Mucosa of rectum (tissue), 2 donors: ENCODE measurements at regions not wholly inside any gene's neighbourhood (a gene's known extent, or its start where the extent isn't known, plus 50 kb on each side); places are given as distances from the start of the nearest gene placed in this dataset.

ENCODE experiments used
- H3K27ac ChIP-seq, 2 donors: one replicate each; pipeline ENCODE4 v1.7.0; 2013; ENCODE audit warnings: inconsistent platforms in 2 of 2, low read depth in 2 of 2, low read length in 2 of 2
- H3K27me3 ChIP-seq, 2 donors: one replicate each; pipeline ENCODE4 v1.7.0; 2013; ENCODE audit warnings: low read length in 2 of 2; ENCODE audit not compliant: control insufficient read depth in 2 of 2, insufficient read depth in 2 of 2
- H3K36me3 ChIP-seq, 2 donors: one replicate each; pipeline ENCODE4 v1.7.0; 2013; ENCODE audit warnings: low read length in 2 of 2; ENCODE audit not compliant: control insufficient read depth in 2 of 2, insufficient read depth in 2 of 2
- H3K4me1 ChIP-seq, 2 donors: one replicate each; pipeline ENCODE4 v1.7.0; 2013; ENCODE audit warnings: low read length in 2 of 2, mild to moderate bottlenecking in 1 of 2; ENCODE audit not compliant: control insufficient read depth in 2 of 2, insufficient read depth in 2 of 2
- H3K4me3 ChIP-seq, 2 donors: one replicate each; pipeline ENCODE4 v1.7.0; 2013; ENCODE audit warnings: low read length in 2 of 2
- H3K9ac ChIP-seq, 2 donors: one replicate each; pipeline ENCODE4 v1.7.0; 2013; ENCODE audit warnings: low read length in 2 of 2, low read depth in 1 of 2, mild to moderate bottlenecking in 1 of 2
- H3K9me3 ChIP-seq, 2 donors: one replicate each; pipeline ENCODE4 v1.7.0; 2013; ENCODE audit warnings: low read length in 2 of 2; ENCODE audit not compliant: control insufficient read depth in 2 of 2
- donor health status: healthy.
- donor health status: Normal muscosa, but diverticular disease.

DNA sequence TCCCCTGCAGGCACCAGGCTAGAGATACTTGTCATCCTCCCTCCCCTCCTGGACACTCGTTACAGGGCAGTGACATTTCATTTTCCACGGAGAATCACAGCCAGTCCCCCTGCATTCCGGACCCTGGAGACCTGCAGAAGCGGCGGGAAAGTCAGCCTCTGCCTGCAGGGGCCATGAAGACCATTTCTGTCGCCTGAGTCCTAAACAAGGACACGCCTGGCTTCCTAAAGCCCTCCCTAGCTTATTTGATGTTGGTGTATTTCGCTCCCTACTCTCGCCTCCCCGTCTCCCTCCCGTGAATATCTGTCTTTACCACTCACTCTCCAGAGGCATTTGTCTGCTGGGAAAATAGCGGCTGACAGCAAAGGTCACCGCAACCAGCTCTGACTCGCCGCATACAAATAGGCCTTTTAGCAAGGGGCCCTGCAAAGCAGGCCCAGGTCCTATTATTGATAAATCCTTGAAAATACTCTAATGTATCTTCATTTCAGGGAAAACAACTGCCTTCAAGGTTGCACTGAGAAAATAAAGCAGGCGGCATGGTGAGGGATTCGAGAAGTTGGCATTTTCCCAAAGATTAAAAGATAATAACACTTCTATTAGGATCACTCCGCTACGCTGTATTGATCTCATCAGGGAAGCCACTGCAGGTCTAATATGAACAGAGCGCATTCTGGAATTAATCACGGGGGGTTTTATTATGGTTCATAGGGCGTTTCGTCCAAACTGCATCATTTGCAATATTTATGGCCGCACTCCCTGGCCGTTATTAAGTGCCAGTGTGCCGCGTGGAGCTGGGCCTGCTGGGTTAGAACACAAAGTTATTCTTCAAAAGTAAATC is 447.1 kb upstream of the CDH5 start:
- Histone ChIP-seq H3K4me3 (no peak overlapping the region), H3K27ac (no peak overlapping the region), H3K36me3 (no peaks in the 10 kb centered on the region), H3K9me3 (no peaks in the 10 kb centered on the region), H3K9ac (no peak overlapping the region), H3K27me3 (no peaks in the 10 kb centered on the region), H3K4me1 (no peaks in the 10 kb centered on the region)

- H3K27me3 ChIP-seq: no peaks in the 10 kb centered on the region
- H3K4me3 ChIP-seq: no peak overlapping the region
- no peaks in the 10 kb centered on the region for H3K36me3 ChIP-seq
- no peak overlapping the region for H3K9ac ChIP-seq
- no peaks in the 10 kb centered on the region for H3K9me3 ChIP-seq
- H3K4me1 ChIP-seq: no peaks in the 10 kb centered on the region
- H3K27ac ChIP-seq: no peak overlapping the region
Observed at GRCh38 chr16:65917466-65917865, 449.0 kb upstream of the CDH5 start.

- Histone ChIP-seq H3K4me1 (no peaks in the 10 kb centered on the region), H3K27me3 (no peaks in the 10 kb centered on the region), H3K9ac (no peak overlapping the region), H3K4me3 (no peak overlapping the region), H3K27ac (no peak overlapping the region), H3K36me3 (no peaks in the 10 kb centered on the region), H3K9me3 (no peaks in the 10 kb centered on the region)
Observed at GRCh38 chr16:65916995-65917394, 449.5 kb upstream of the CDH5 start.

GRCh38 chr16:65910291-65910690 is 456.2 kb upstream of the CDH5 start:
- H3K9ac ChIP-seq: no peak overlapping the region
- no peaks in the 10 kb centered on the region for H3K27me3 ChIP-seq
- no peaks in the 10 kb centered on the region for H3K36me3 ChIP-seq
- no peak overlapping the region for H3K27ac ChIP-seq
- no peaks in the 10 kb centered on the region for H3K9me3 ChIP-seq
- no peaks in the 10 kb centered on the region for H3K4me1 ChIP-seq
- H3K4me3 ChIP-seq: no peak overlapping the region

GRCh38 chr16:65909310-65910050 is 457.0 kb upstream of the CDH5 start:
- no peak overlapping the region for H3K27ac ChIP-seq
- no peak overlapping the region for H3K4me3 ChIP-seq

DNA sequence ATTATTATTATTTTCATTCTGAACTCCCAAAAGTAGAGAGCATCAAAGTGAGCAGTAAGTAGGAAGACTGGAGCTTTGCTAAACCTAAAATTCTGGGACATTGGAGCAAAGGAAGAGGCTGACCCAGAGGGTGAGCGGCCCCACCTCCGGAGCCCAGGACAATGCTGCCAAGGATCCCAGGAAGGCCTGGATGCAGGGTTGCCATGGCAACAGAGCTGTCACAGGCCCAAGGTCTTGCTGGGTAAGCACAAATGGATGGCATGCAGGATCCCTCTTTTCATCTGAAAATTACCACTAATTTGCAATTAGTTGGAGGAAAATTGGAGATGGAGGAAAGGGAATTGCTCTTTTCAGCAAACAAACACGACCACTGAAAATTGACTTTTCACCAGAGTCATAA is 457.9 kb upstream of the CDH5 start:
- Histone ChIP-seq H3K36me3 (no peaks in the 10 kb centered on the region), H3K4me3 (no peak overlapping the region), H3K4me1 (no peaks in the 10 kb centered on the region), H3K27ac (no peak overlapping the region), H3K9ac (no peak overlapping the region), H3K9me3 (no peaks in the 10 kb centered on the region), H3K27me3 (no peaks in the 10 kb centered on the region)

More at GRCh38 chr16:65909310-65910050, 457.0 kb upstream of the CDH5 start:
- Histone ChIP-seq H3K9me3 (no peaks in the 10 kb centered on the region), H3K27me3 (no peaks in the 10 kb centered on the region), H3K9ac (no peak overlapping the region), H3K4me1 (no peaks in the 10 kb centered on the region), H3K36me3 (no peaks in the 10 kb centered on the region)

GRCh38 chr16:65905331-65905730 is 461.2 kb upstream of the CDH5 start:
- H3K4me1 ChIP-seq: no peaks in the 10 kb centered on the region
- H3K4me3 ChIP-seq: no peak overlapping the region
- H3K9ac ChIP-seq: no peak overlapping the region
- H3K36me3 ChIP-seq: no peaks in the 10 kb centered on the region
- H3K27ac ChIP-seq: no peak overlapping the region
- no peaks in the 10 kb centered on the region for H3K9me3 ChIP-seq
- no peaks in the 10 kb centered on the region for H3K27me3 ChIP-seq

- Histone ChIP-seq H3K4me3 (no peak overlapping the region), H3K36me3 (no peaks in the 10 kb centered on the region), H3K9me3 (no peaks in the 10 kb centered on the region), H3K27me3 (no peaks in the 10 kb centered on the region), H3K4me1 (no peaks in the 10 kb centered on the region), H3K9ac (no peak overlapping the region), H3K27ac (no peak overlapping the region)
Observed at GRCh38 chr16:65896448-65897153, 469.9 kb upstream of the CDH5 start.

GRCh38 chr16:65895906-65896305 is 470.6 kb upstream of the CDH5 start:
- H3K27ac ChIP-seq: no peak overlapping the region
- no peak overlapping the region for H3K4me3 ChIP-seq

GRCh38 chr16:65895486-65895885 is 471.0 kb upstream of the CDH5 start:
- Histone ChIP-seq H3K36me3 (no peaks in the 10 kb centered on the region), H3K4me1 (no peaks in the 10 kb centered on the region), H3K27ac (no peak overlapping the region), H3K4me3 (no peak overlapping the region), H3K9me3 (no peaks in the 10 kb centered on the region), H3K27me3 (no peaks in the 10 kb centered on the region), H3K9ac (no peak overlapping the region)

More at GRCh38 chr16:65895906-65896305, 470.6 kb upstream of the CDH5 start:
- no peaks in the 10 kb centered on the region for H3K27me3 ChIP-seq
- H3K9ac ChIP-seq: no peak overlapping the region
- no peaks in the 10 kb centered on the region for H3K4me1 ChIP-seq
- H3K9me3 ChIP-seq: no peaks in the 10 kb centered on the region
- no peaks in the 10 kb centered on the region for H3K36me3 ChIP-seq
